ENCODE measurements at regions not wholly inside any gene's neighbourhood (a gene's known extent, or its start where the extent isn't known, plus 50 kb on each side); places are given as distances from the start of the nearest gene placed in this dataset.

GRCh38 chr10:91344117-91344856 is 65.9 kb upstream of the HECTD2 start:
- no peak overlapping the region for H4K91ac ChIP-seq (replicated peaks; ENCODE audit: insufficient read length, low read length)
- TF ChIP-seq SIRT6 (IDR thresholded peaks at IDR 0.05; ENCODE audit: low read length) (no peak), CHD2 (IDR thresholded peaks at IDR 0.05; ENCODE audit: low read length) (no peak), ZNF274 (IDR thresholded peaks at IDR 0.05; ENCODE audit: borderline replicate concordance, extremely low read depth, low read length) (no peak), EGR1 (IDR thresholded peaks at IDR 0.05; ENCODE audit: borderline replicate concordance, low read depth, low read length) (no peak), SAP30 (IDR thresholded peaks at IDR 0.05; ENCODE audit: insufficient read depth, insufficient replicate concordance, low read length) (no peak), EP300 (IDR thresholded peaks at IDR 0.05; ENCODE audit: borderline replicate concordance in 1 of 2, low read depth in 2 of 2, low read length in 2 of 2) (no peak), RAD21 (IDR thresholded peaks at IDR 0.05 in 1 of 2, conservative IDR thresholded peaks at IDR 0.05 in 1 of 2; ENCODE audit: low read depth in 2 of 2, low read length in 2 of 2) (no peak), MAX (IDR thresholded peaks at IDR 0.05) (no peak), ASH2L (IDR thresholded peaks at IDR 0.05; ENCODE audit: low read length) (no peak), KDM4A (IDR thresholded peaks at IDR 0.05; ENCODE audit: low read depth, low read length, severe bottlenecking) (no peak), RXRA (IDR thresholded peaks at IDR 0.05; ENCODE audit: insufficient read depth, low read depth, low read length) (no peak)
- TF ChIP-seq, protein P1, sequence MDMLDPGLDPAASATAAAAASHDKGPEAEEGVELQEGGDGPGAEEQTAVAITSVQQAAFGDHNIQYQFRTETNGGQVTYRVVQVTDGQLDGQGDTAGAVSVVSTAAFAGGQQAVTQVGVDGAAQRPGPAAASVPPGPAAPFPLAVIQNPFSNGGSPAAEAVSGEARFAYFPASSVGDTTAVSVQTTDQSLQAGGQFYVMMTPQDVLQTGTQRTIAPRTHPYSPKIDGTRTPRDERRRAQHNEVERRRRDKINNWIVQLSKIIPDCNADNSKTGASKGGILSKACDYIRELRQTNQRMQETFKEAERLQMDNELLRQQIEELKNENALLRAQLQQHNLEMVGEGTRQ (IDR thresholded peaks at IDR 0.05; ENCODE audit: low read length), result no peak
- no peak overlapping the region for H2AFZ ChIP-seq (ENCODE audit: low read length)
- H2BK20ac ChIP-seq (ENCODE audit: low read length), result no peak overlapping the region
- H4K8ac ChIP-seq (ENCODE audit: extremely low read depth, insufficient read depth, low read length), result no peak overlapping the region
- H3K79me2 ChIP-seq (ENCODE audit: control insufficient read depth in 1 of 2, insufficient read depth in 2 of 2, low read length in 2 of 2), result no peaks in the 10 kb centered on the region
- H3K56ac ChIP-seq (replicated peaks; ENCODE audit: insufficient read length, low read depth, low read length), result no peak overlapping the region
- no peaks in the 10 kb centered on the region for H3K27me3 ChIP-seq (replicated peaks in 1 of 4; ENCODE audit: control insufficient read depth in 3 of 4, extremely low read depth in 1 of 4, insufficient read depth in 3 of 4, low read length in 3 of 4)
- H3K4me2 ChIP-seq (ENCODE audit: insufficient read depth in 1 of 2, low read depth in 2 of 2, low read length in 2 of 2), result no peak overlapping the region
- H4K5ac ChIP-seq (ENCODE audit: insufficient read length, low read depth, low read length), result no peak overlapping the region
- WGBS, 2 experiments (ENCODE audit: extremely low coverage in 1 of 2, insufficient coverage in 1 of 2, insufficient read length in 1 of 2, insufficient replicate concordance in 2 of 2, low coverage in 1 of 2, low lambda C conversion rate in 2 of 2, missing lambda C conversion rate in 1 of 2), result 92% methylated on average over 11 of the region's 11 CpGs; no CpG with 5 or more reads in 1 of the 2 experiments
- DNase-seq (ENCODE audit: low read depth in 1 of 2, low spot score in 2 of 2), result no peak
- no peak overlapping the region for H3K4me3 ChIP-seq (ENCODE audit: extremely low read depth in 1 of 4, insufficient read depth in 2 of 4, low read depth in 3 of 4, low read length in 4 of 4)
- no peak overlapping the region for H2BK15ac ChIP-seq (ENCODE audit: low read length)
- no peak overlapping the region for H3K14ac ChIP-seq (ENCODE audit: insufficient read length)
- ChIA-PET CTCF (ENCODE audit: partially characterized antibody) (interaction anchor here (1.1 kb wide), 1 partner anchor 11 kb away, joined by 4 read pairs; no protein-coding TSS in a partner anchor), POLR2A (ENCODE audit: partially characterized antibody) (no interaction called here)
- H3K9me3 ChIP-seq (ENCODE audit: insufficient read depth in 2 of 2, low read depth in 1 of 2, low read length in 1 of 2), result no peaks in the 10 kb centered on the region
- no peak overlapping the region for H3K4ac ChIP-seq (replicated peaks; ENCODE audit: insufficient read length, low read depth, low read length)
- no peak overlapping the region for H2BK120ac ChIP-seq (replicated peaks; ENCODE audit: low read depth, low read length)
- H3K79me1 ChIP-seq (ENCODE audit: low read depth, low read length), result no peaks in the 10 kb centered on the region
- H3K18ac ChIP-seq (ENCODE audit: extremely low read depth, low read length), result no peak overlapping the region
- no peaks in the 10 kb centered on the region for H4K20me1 ChIP-seq (replicated peaks in 1 of 2; ENCODE audit: control insufficient read depth in 1 of 2, insufficient read depth in 2 of 2, low read length in 2 of 2)
- H2AK5ac ChIP-seq (ENCODE audit: low read depth, low read length), result no peak overlapping the region
- no peak overlapping the region for H3K23ac ChIP-seq (ENCODE audit: insufficient read length)
- FAIRE-seq, result no peak
- no peaks in the 10 kb centered on the region for H3K36me3 ChIP-seq (ENCODE audit: control insufficient read depth in 2 of 4, insufficient read depth in 4 of 4, low read length in 3 of 4)
- H3K23me2 ChIP-seq (ENCODE audit: low read depth, low read length), result no peaks in the 10 kb centered on the region
- H3K4me1 ChIP-seq (replicated peaks in 1 of 4; ENCODE audit: control insufficient read depth in 3 of 4, insufficient read depth in 4 of 4, low read length in 3 of 4), result no peaks in the 10 kb centered on the region
- H2BK5ac ChIP-seq (ENCODE audit: low read depth, low read length), result no peak overlapping the region
- no peak overlapping the region for H2BK12ac ChIP-seq (ENCODE audit: low read depth, low read length)
- H3K27ac ChIP-seq (ENCODE audit: low read depth, low read length), result no peak overlapping the region
- H3K9ac ChIP-seq (replicated peaks in 1 of 4; ENCODE audit: extremely low read depth in 1 of 4, low read depth in 3 of 4, low read length in 3 of 4), result no peak overlapping the region

Data from H1 (cell line).